ENCODE measurements at regions not wholly inside any gene's neighbourhood (a gene's known extent, or its start where the extent isn't known, plus 50 kb on each side); places are given as distances from the start of the nearest gene placed in this dataset.
"Not testable (repeated sequence)": the region's sequence is repeated elsewhere in the genome, so short reads cannot be mapped to it uniquely, and the experiment has no call there.

- not testable (repeated sequence) for TF ChIP-seq ARNTL (CRISPR knock-in tag; IDR thresholded peaks at IDR 0.05; ENCODE audit: borderline replicate concordance, low read depth); ZNF565 (CRISPR knock-in tag; conservative IDR thresholded peaks at IDR 0.05; ENCODE audit: low read depth); OSR1 (CRISPR knock-in tag; IDR thresholded peaks at IDR 0.05); CSDC2 (CRISPR knock-in tag; IDR thresholded peaks at IDR 0.05); SNAI2 (CRISPR knock-in tag; IDR thresholded peaks at IDR 0.05); CREB5 (CRISPR knock-in tag; IDR thresholded peaks at IDR 0.05; ENCODE audit: low read depth); ZFP30 (CRISPR knock-in tag; IDR thresholded peaks at IDR 0.05); POU6F1 (CRISPR knock-in tag; IDR thresholded peaks at IDR 0.05; ENCODE audit: borderline replicate concordance, low read depth); ZC3H10 (CRISPR knock-in tag; IDR thresholded peaks at IDR 0.05); ZFP3 (CRISPR knock-in tag; IDR thresholded peaks at IDR 0.05)
- TF ChIP-seq, protein P1, sequence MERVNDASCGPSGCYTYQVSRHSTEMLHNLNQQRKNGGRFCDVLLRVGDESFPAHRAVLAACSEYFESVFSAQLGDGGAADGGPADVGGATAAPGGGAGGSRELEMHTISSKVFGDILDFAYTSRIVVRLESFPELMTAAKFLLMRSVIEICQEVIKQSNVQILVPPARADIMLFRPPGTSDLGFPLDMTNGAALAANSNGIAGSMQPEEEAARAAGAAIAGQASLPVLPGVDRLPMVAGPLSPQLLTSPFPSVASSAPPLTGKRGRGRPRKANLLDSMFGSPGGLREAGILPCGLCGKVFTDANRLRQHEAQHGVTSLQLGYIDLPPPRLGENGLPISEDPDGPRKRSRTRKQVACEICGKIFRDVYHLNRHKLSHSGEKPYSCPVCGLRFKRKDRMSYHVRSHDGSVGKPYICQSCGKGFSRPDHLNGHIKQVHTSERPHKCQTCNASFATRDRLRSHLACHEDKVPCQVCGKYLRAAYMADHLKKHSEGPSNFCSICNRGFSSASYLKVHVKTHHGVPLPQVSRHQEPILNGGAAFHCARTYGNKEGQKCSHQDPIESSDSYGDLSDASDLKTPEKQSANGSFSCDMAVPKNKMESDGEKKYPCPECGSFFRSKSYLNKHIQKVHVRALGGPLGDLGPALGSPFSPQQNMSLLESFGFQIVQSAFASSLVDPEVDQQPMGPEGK (CRISPR knock-in tag; IDR thresholded peaks at IDR 0.05; ENCODE audit: borderline replicate concordance), result not testable (repeated sequence)
- TF ChIP-seq, protein P2, sequence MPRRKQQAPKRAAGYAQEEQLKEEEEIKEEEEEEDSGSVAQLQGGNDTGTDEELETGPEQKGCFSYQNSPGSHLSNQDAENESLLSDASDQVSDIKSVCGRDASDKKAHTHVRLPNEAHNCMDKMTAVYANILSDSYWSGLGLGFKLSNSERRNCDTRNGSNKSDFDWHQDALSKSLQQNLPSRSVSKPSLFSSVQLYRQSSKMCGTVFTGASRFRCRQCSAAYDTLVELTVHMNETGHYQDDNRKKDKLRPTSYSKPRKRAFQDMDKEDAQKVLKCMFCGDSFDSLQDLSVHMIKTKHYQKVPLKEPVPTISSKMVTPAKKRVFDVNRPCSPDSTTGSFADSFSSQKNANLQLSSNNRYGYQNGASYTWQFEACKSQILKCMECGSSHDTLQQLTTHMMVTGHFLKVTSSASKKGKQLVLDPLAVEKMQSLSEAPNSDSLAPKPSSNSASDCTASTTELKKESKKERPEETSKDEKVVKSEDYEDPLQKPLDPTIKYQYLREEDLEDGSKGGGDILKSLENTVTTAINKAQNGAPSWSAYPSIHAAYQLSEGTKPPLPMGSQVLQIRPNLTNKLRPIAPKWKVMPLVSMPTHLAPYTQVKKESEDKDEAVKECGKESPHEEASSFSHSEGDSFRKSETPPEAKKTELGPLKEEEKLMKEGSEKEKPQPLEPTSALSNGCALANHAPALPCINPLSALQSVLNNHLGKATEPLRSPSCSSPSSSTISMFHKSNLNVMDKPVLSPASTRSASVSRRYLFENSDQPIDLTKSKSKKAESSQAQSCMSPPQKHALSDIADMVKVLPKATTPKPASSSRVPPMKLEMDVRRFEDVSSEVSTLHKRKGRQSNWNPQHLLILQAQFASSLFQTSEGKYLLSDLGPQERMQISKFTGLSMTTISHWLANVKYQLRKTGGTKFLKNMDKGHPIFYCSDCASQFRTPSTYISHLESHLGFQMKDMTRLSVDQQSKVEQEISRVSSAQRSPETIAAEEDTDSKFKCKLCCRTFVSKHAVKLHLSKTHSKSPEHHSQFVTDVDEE (CRISPR knock-in tag; IDR thresholded peaks at IDR 0.05), result not testable (repeated sequence)
Observed at GRCh38 chr1:213636778-213637177, 351.0 kb upstream of the PROX1 start.

All from SK-N-SH treated with all-trans-retinoic acid at 6 μM for 48 hours (cell line).